ENCODE measurements at regions not wholly inside any gene's neighbourhood (a gene's known extent, or its start where the extent isn't known, plus 50 kb on each side); places are given as distances from the start of the nearest gene placed in this dataset.

DNA sequence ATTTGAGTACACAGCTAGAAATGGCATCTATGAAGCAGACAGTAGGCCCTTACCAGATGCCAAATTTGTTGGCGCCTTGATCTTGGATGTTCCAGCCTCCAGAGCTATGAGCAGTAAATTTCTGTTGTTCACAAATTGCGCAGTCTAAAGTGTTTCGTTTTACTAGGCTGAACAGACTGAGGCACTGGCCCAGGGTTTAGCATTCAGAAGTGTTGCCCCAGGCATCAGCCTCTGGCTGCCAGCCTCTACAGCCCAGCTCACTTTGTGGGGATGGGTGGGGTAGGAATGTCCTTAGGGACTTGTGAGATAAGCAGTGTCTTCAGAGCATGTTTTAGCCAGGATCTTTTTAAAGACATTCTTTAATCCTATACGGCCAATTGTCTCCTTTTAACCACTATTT, 51.5 kb upstream of the MGAT5 start:
- TF ChIP-seq RCOR1 (IDR thresholded peaks at IDR 0.05; ENCODE audit: borderline replicate concordance in 1 of 2, low read depth in 2 of 2, low read length in 2 of 2) (no peak), TEAD4 (IDR thresholded peaks at IDR 0.05; ENCODE audit: low read length) (no peak), TEAD4 (CRISPR knock-in tag; IDR thresholded peaks at IDR 0.05; ENCODE audit: borderline replicate concordance) (no peak), JUND (IDR thresholded peaks at IDR 0.05; ENCODE audit: borderline replicate concordance, low read depth, low read length) (no peak), JUND (tag; IDR thresholded peaks at IDR 0.05; ENCODE audit: borderline replicate concordance, low read depth, low read length) (no peak), ZNF3 (CRISPR knock-in tag; IDR thresholded peaks at IDR 0.05) (no peak), JUNB (CRISPR knock-in tag; conservative IDR thresholded peaks at IDR 0.05) (no peak), CEBPB (tag; IDR thresholded peaks at IDR 0.05) (no peak), EZH2 (IDR thresholded peaks at IDR 0.05; ENCODE audit: borderline replicate concordance, low read depth, low read length) (no peak)
- TF ChIP-seq, protein P1, sequence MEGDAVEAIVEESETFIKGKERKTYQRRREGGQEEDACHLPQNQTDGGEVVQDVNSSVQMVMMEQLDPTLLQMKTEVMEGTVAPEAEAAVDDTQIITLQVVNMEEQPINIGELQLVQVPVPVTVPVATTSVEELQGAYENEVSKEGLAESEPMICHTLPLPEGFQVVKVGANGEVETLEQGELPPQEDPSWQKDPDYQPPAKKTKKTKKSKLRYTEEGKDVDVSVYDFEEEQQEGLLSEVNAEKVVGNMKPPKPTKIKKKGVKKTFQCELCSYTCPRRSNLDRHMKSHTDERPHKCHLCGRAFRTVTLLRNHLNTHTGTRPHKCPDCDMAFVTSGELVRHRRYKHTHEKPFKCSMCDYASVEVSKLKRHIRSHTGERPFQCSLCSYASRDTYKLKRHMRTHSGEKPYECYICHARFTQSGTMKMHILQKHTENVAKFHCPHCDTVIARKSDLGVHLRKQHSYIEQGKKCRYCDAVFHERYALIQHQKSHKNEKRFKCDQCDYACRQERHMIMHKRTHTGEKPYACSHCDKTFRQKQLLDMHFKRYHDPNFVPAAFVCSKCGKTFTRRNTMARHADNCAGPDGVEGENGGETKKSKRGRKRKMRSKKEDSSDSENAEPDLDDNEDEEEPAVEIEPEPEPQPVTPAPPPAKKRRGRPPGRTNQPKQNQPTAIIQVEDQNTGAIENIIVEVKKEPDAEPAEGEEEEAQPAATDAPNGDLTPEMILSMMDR (IDR thresholded peaks at IDR 0.05 in 2 of 3, conservative IDR thresholded peaks at IDR 0.05 in 1 of 3; ENCODE audit: insufficient read depth in 2 of 3, low read depth in 1 of 3, low read length in 3 of 3) = no peak
